Stimulated activated CD4-positive, alpha-beta T cell treated with anti-CD3 and anti-CD28 coated beads, Interleukin-12 subunit alpha, Interleukin-12 subunit beta, amount 100 ng/mL, for 4 hours (primary cell): ENCODE measurements at regions not wholly inside any gene's neighbourhood (a gene's known extent, or its start where the extent isn't known, plus 50 kb on each side); places are given as distances from the start of the nearest gene placed in this dataset.
"Not testable (repeated sequence)": the region's sequence is repeated elsewhere in the genome, so short reads cannot be mapped to it uniquely, and the experiment has no call there.

ENCODE experiments used
- DNase-seq: peaks from one replicate; pipeline ENCODE4 v3.0.0-alpha.2; 2020

GRCh38 chr6:15897063-15897876 is 231.6 kb upstream of the MYLIP start:
- DNase-seq: no peak

GRCh38 chr6:15894973-15895725 is 232.3 kb upstream of the DTNBP1 start:
- no peak for DNase-seq

GRCh38 chr6:15893556-15894253 is 230.9 kb upstream of the DTNBP1 start:
- DNase-seq: no peak

GRCh38 chr6:15892369-15892768 is 229.5 kb upstream of the DTNBP1 start:
- DNase-seq: no peak

DNA sequence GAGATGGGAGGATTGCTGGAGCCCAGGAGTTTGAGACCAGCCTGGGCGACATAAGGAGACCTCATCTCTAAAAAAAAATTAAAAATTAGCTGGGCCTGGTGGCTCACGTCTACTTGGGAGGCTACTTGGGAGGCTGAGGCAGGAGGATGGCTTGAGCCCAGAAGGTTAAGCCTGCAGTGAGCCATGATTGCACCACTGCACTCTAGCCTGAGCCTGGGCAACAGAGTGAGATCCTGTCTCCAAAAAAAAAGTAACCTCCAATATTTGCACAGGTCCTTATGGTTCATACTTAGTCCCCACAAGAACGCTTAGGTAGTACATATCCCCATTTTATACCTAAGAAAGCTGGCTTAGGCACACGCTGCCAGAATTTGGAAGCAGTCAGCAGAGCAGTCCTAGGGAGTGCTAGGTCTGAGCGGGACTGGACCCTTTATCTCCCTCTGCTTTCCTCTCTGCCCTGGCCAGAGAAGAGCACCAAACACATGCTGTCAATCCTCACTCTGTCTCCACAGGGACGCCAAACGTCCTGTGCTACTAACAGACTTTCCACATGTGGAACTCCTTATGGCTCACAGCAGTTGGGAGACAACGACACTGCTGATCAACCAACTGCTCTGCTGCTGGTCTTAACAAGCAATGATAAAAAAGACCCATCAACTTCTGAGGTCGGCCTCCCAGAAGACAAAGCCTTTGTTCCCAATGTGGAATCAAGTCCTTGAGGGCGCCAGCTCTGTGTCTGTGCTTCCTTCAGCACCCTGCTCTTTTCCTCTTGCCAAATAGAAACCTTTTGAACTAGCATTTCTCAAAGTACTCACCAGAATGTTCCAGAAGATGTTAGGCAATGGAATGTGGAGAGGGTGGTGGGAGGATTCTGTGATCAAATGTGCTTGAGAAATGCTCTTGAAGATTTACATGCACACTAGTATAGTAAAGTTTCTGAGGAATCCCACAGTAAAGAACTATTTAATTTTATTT is 226.3 kb upstream of the DTNBP1 start:
- DNase-seq: no peak

- no peak for DNase-seq
These were observed 224.9 kb upstream of the DTNBP1 start for GRCh38 chr6:15887491-15888461.

DNA sequence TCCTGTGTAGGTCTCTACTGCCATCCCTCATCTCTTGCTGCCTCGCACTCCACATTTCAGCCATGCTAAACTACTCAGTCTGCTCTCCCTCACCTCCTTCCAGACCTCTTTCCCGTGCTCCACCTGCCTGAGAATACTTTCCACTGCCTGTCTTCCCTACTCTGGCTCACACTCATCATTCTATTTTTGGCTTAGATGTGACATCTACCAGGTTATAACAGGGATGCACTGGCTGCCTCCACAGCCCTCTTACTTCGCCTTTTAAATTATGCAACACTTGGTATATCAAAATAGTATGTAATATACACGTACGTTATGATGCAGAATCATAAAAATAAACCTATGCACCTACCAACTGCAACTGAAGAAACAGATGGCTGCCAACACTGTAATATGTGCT is 222.8 kb upstream of the DTNBP1 start:
- no peak for DNase-seq

DNA sequence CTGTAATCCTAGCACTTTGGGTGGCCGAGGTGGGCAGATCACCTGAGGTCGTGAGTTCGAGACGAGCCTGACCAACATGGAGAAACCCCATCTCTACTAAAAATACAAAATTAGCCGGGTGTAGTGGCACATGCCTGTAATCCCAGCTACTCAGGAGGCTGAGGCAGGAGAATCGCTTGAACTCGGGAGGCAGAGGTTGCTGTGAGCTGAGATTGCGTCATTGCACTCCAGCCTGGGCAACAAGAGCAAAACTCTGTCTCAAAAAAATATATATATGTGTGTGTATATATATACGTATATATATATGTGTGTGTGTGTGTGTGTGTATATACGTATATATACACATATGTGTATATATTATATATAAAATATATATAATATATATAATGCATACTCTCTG is 220.8 kb upstream of the DTNBP1 start:
- not testable (repeated sequence) for DNase-seq

GRCh38 chr6:15882915-15883314 is 220.1 kb upstream of the DTNBP1 start:
- DNase-seq: no peak

- DNase-seq: no peak
These were observed 219.5 kb upstream of the DTNBP1 start for GRCh38 chr6:15882345-15882744.

DNA sequence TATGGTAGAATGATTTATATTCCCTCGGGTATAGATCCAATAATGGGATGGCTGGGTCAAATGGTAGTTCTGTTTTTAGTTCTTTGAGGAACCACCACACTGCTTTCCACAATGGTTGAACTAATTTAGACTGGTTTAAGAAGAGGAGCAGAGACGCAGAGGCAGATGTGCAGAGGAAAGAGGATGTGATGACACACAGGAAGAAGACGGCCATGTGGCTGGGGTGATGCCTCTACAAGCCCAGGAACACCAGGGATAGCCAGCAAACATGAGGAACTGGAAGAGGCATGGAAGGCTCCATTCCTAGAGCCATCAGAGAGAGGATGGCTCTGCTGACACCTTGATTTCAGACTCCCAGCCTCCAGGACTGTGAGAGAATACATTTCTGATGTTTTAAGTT is 218.3 kb upstream of the DTNBP1 start:
- no peak for DNase-seq

- no peak for DNase-seq
These were observed 217.6 kb upstream of the DTNBP1 start for GRCh38 chr6:15880262-15880973.

DNA sequence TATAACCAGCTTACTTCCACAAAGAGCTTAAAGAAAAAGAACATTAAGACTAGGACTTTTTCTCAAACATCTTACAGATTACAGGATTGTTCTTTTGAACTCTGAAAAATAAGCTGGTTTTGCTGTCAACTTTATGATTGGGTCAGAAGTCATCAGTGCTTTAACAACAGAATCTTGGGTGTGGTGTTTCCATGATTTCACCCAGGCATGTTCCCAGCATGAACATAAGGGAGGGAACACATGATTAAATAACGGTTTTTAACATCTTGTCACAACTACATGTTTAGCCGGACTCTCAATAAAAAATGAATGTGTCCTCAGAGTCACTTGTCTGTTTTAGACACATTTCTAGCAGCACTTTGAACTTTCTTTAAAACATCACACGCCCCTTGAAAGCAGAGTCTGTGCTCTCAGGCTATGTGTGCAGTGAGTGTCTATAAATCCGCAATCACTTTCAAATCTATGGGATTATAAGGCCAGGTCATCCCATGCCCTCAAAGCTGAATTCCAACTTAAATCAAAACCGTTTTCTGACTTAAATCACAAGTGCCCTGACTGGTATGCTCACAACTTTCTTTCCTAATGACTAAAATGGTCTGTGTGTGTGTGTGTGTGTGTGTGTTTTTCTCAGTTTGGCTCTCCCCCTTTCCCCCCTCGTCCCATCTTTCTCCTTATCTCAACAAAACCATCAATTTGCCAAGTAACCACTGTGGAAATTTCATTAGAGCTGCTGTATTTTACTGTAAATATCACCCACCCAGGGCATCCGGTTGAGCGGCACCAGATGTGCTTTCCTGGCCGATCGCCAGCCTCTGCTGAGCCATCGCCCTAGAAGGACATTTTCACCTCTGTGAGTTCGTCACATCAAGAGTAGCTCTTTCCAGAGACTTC is 216.8 kb upstream of the DTNBP1 start:
- DNase-seq: peak; percentile 56

GRCh38 chr6:15877231-15877630 is 214.4 kb upstream of the DTNBP1 start:
- no peak for DNase-seq

DNA sequence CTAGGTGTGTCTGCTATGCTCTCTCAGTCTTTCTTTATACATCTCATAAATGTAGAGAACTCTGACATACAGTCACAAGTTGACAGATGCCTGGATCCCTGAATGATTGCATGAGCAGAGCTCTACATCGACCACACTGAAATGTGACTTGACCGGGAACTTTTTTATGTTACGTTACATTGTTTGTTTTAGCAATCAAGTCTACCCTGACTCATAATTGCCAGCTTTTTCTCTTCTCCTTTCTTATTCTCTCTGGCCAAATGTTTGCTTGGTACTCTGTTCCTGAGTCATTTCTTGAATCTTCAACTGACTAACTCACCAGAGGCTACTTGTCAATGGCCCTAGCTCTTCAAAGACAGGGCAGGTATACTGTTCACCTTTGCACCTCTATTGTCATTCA is 213.6 kb upstream of the DTNBP1 start:
- DNase-seq: no peak

GRCh38 chr6:15875797-15876196 is 213.0 kb upstream of the DTNBP1 start:
- DNase-seq: no peak

- no peak for DNase-seq
These were observed 212.0 kb upstream of the DTNBP1 start for GRCh38 chr6:15874821-15875220.

DNA sequence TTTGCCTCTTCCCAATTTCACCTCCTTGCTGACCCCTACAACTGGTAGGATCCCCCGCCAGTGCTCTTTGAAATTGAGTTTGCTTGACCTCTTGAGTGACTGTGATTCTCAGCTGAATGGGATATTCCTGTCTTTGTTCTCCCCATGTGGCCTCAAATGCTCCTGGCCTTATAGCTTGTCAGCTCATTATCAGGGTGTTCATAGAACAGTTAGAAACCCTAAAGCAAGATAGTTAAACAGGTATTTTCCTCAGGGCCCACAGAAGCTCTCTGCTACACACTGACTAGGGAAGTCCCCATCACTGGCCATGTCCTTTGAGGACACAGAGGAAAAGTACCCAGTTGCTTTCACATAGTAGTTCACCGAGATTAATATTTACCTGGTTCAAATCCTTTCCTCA is 211.5 kb upstream of the DTNBP1 start:
- no peak for DNase-seq
